Daoy (cell line): ENCODE measurements at regions not wholly inside any gene's neighbourhood (a gene's known extent, or its start where the extent isn't known, plus 50 kb on each side); places are given as distances from the start of the nearest gene placed in this dataset.

ENCODE experiments used
- DNase-seq: peaks from one replicate; pipeline ENCODE4 v3.0.0-alpha.2; 2015; ENCODE audit warnings: low read depth

GRCh38 chr1:244196571-244197285 is 145.6 kb downstream of the ZBTB18 start:
- no peak for DNase-seq

GRCh38 chr1:244197851-244198375 is 146.8 kb downstream of the ZBTB18 start:
- no peak for DNase-seq

- no peak for DNase-seq
Observed at GRCh38 chr1:244199902-244200301, 148.8 kb downstream of the ZBTB18 start.

- DNase-seq = no peak
Observed at GRCh38 chr1:244200596-244200995, 149.5 kb downstream of the ZBTB18 start.

GRCh38 chr1:244201750-244202149 is 150.7 kb downstream of the ZBTB18 start:
- DNase-seq = no peak

- no peak for DNase-seq
Observed at GRCh38 chr1:244204004-244204403, 152.9 kb downstream of the ZBTB18 start.

GRCh38 chr1:244205171-244205570 is 154.1 kb downstream of the ZBTB18 start:
- no peak for DNase-seq

GRCh38 chr1:244205906-244206305 is 154.8 kb downstream of the ZBTB18 start:
- no peak for DNase-seq

GRCh38 chr1:244207042-244207934 is 156.2 kb downstream of the ZBTB18 start:
- no peak for DNase-seq

- DNase-seq = no peak
Observed at GRCh38 chr1:244207935-244208244, 156.8 kb downstream of the ZBTB18 start.

GRCh38 chr1:244209955-244210354 is 158.9 kb downstream of the ZBTB18 start:
- DNase-seq = no peak

- DNase-seq = peak; percentile 28
Observed at GRCh38 chr1:244210884-244211558, 159.9 kb downstream of the ZBTB18 start.

GRCh38 chr1:244211559-244211944 is 160.5 kb downstream of the ZBTB18 start:
- DNase-seq = no peak

GRCh38 chr1:244212219-244212618 is 161.1 kb downstream of the ZBTB18 start:
- no peak for DNase-seq

- no peak for DNase-seq
Observed at GRCh38 chr1:244212797-244213475, 161.9 kb downstream of the ZBTB18 start.

GRCh38 chr1:244214009-244214967 is 163.2 kb downstream of the ZBTB18 start:
- DNase-seq = peak; percentile 97

- no peak for DNase-seq
Observed at GRCh38 chr1:244216836-244217235, 165.8 kb downstream of the ZBTB18 start.

- no peak for DNase-seq
Observed at GRCh38 chr1:244217711-244218110, 166.6 kb downstream of the ZBTB18 start.

GRCh38 chr1:244218220-244218619 is 167.1 kb downstream of the ZBTB18 start:
- DNase-seq = no peak

GRCh38 chr1:244219149-244219548 is 168.1 kb downstream of the ZBTB18 start:
- DNase-seq = no peak

- no peak for DNase-seq
Observed at GRCh38 chr1:244219802-244220201, 168.7 kb downstream of the ZBTB18 start.
